GM21723 (cell line): ENCODE measurements at regions not wholly inside any gene's neighbourhood (a gene's known extent, or its start where the extent isn't known, plus 50 kb on each side); places are given as distances from the start of the nearest gene placed in this dataset.
"Not testable (repeated sequence)": the region's sequence is repeated elsewhere in the genome, so short reads cannot be mapped to it uniquely, and the experiment has no call there.

Experiments used
- ATAC-seq: cut with Tn5 transposase; IDR thresholded peaks from one replicate; pipeline ENCODE4 v1.9.1; 2021; ENCODE audit warnings: mild to moderate bottlenecking, moderate library complexity; ENCODE audit not compliant: unreplicated experiment

GRCh38 chr18:53935803-53936202, 288.7 kb downstream of the MBD2 start:
- no peak for ATAC-seq

- no peak for ATAC-seq
Observed at GRCh38 chr18:53935399-53935798, 289.1 kb downstream of the MBD2 start.

GRCh38 chr18:53920312-53921075, 304.0 kb downstream of the MBD2 start:
- ATAC-seq, result no peak

- no peak for ATAC-seq
Observed at GRCh38 chr18:53918091-53918490, 306.4 kb downstream of the MBD2 start.

GRCh38 chr18:53911200-53911599, 313.3 kb downstream of the MBD2 start:
- no peak for ATAC-seq

GRCh38 chr18:53909668-53910067, 314.8 kb downstream of the MBD2 start:
- ATAC-seq, result no peak

GRCh38 chr18:53907921-53908320, 316.5 kb downstream of the MBD2 start:
- no peak for ATAC-seq

GRCh38 chr18:53906681-53907080, 317.8 kb downstream of the MBD2 start:
- ATAC-seq, result no peak

GRCh38 chr18:53894675-53895442, 329.6 kb downstream of the MBD2 start:
- no peak for ATAC-seq

GRCh38 chr18:53887447-53887846, 337.0 kb downstream of the MBD2 start:
- ATAC-seq, result no peak

GRCh38 chr18:53886058-53886457, 338.4 kb downstream of the MBD2 start:
- no peak for ATAC-seq

GRCh38 chr18:53883771-53884170, 340.7 kb downstream of the MBD2 start:
- no peak for ATAC-seq

GRCh38 chr18:53874103-53874502, 350.4 kb downstream of the MBD2 start:
- no peak for ATAC-seq

GRCh38 chr18:53864770-53865169, 359.7 kb downstream of the MBD2 start:
- ATAC-seq, result no peak

GRCh38 chr18:53862921-53863320, 361.5 kb downstream of the MBD2 start:
- ATAC-seq, result no peak

GRCh38 chr18:53861185-53861584, 363.3 kb downstream of the MBD2 start:
- no peak for ATAC-seq

- ATAC-seq, result no peak
Observed at GRCh38 chr18:53859764-53860163, 364.7 kb downstream of the MBD2 start.

GRCh38 chr18:53850902-53851301, 373.6 kb downstream of the MBD2 start:
- ATAC-seq, result no peak

- no peak for ATAC-seq
Observed at GRCh38 chr18:53843763-53844162, 380.7 kb downstream of the MBD2 start.

GRCh38 chr18:53843113-53843760, 381.2 kb downstream of the MBD2 start:
- ATAC-seq, result no peak

GRCh38 chr18:53838746-53839145, 385.7 kb downstream of the MBD2 start:
- ATAC-seq, result no peak

GRCh38 chr18:53821141-53821540, 403.3 kb downstream of the MBD2 start:
- not testable (repeated sequence) for ATAC-seq
